H1 (cell line): ENCODE measurements at regions not wholly inside any gene's neighbourhood (a gene's known extent, or its start where the extent isn't known, plus 50 kb on each side); places are given as distances from the start of the nearest gene placed in this dataset.

Experiments
- CEBPB ChIP-seq: IDR thresholded peaks from 2 replicates; pipeline ENCODE4 v1.6.1; 2012; ENCODE audit warnings: low read depth, low read length
- CREB1 ChIP-seq: IDR thresholded peaks from 2 replicates; pipeline ENCODE4 v1.6.1; 2012; ENCODE audit warnings: inconsistent platforms
- E2F6 ChIP-seq: IDR thresholded peaks from 2 replicates; pipeline ENCODE4 v1.6.1; 2012; ENCODE audit warnings: inconsistent platforms
- EP300 ChIP-seq, 2 experiments: IDR thresholded peaks; 1 replicate in 1 of 2; 2 replicates in 1 of 2; pipeline ENCODE4 v1.6.1; 2011 to 2012; ENCODE audit warnings: low read depth in 2 of 2, low read length in 2 of 2, mild to moderate bottlenecking in 2 of 2, borderline replicate concordance in 1 of 2, inconsistent platforms in 1 of 2, moderate library complexity in 1 of 2
- KDM5A ChIP-seq: fragments of 200-600 bp; IDR thresholded peaks from 2 replicates; pipeline ENCODE4 v1.7.1; 2012; ENCODE audit warnings: mild to moderate bottlenecking, low read length, inconsistent platforms, mixed read lengths
- POLR2A ChIP-seq, 2 experiments: IDR thresholded peaks; 1 replicate in 1 of 2; 2 replicates in 1 of 2; pipeline ENCODE4 v1.6.1; 2011; ENCODE audit warnings: low read depth in 2 of 2, low read length in 2 of 2, mild to moderate bottlenecking in 2 of 2; ENCODE audit errors: control extremely low read depth in 1 of 2
- TAF1 ChIP-seq: IDR thresholded peaks from 2 replicates; pipeline ENCODE4 v1.6.1; 2011; ENCODE audit warnings: mild to moderate bottlenecking, low read depth, low read length
- YY1 ChIP-seq: IDR thresholded peaks from 2 replicates; pipeline ENCODE4 v1.6.1; 2011; ENCODE audit warnings: low read depth, mild to moderate bottlenecking, low read length
- ZNF274 ChIP-seq: IDR thresholded peaks from 2 replicates; pipeline ENCODE4 v1.7.0; 2012; ENCODE audit warnings: low read length, borderline replicate concordance; ENCODE audit errors: extremely low read depth
- TF ChIP-seq, protein P1 (sequence below), 3 experiments: IDR thresholded peaks; 1 replicate in 2 of 3; 2 replicates in 1 of 3; pipeline versions ENCODE4 v1.5.1 to v1.6.1; 2011; ENCODE audit warnings: low read length in 3 of 3, mild to moderate bottlenecking in 3 of 3, inconsistent platforms in 2 of 3, low read depth in 1 of 3, moderate library complexity in 1 of 3; ENCODE audit not compliant: insufficient read depth in 1 of 3; ENCODE audit errors: control extremely low read depth in 1 of 3
- TF ChIP-seq, protein P2 (sequence below): IDR thresholded peaks from 2 replicates; pipeline ENCODE4 v1.6.1; 2012; ENCODE audit warnings: inconsistent platforms
- TF ChIP-seq, protein P3 (sequence below): IDR thresholded peaks from 2 replicates; pipeline ENCODE4 v1.6.1; 2011; ENCODE audit warnings: low read length, improper control_type of control experiment

GRCh38 chr21:15227919-15228318 lies 163.1 kb upstream of the NRIP1 start:
- TF ChIP-seq TAF1 (no peak), EP300 (IDR thresholded peaks at IDR 0.05; ENCODE audit: borderline replicate concordance in 1 of 2, low read depth in 2 of 2, low read length in 2 of 2) (no peak), CREB1 (no peak), YY1 (no peak), KDM5A (no peak), CEBPB (no peak), ZNF274 (no peak), POLR2A (IDR thresholded peaks at IDR 0.05; ENCODE audit: control extremely low read depth in 1 of 2, low read depth in 2 of 2, low read length in 2 of 2) (no peak), E2F6 (no peak)
- TF ChIP-seq, protein P1, sequence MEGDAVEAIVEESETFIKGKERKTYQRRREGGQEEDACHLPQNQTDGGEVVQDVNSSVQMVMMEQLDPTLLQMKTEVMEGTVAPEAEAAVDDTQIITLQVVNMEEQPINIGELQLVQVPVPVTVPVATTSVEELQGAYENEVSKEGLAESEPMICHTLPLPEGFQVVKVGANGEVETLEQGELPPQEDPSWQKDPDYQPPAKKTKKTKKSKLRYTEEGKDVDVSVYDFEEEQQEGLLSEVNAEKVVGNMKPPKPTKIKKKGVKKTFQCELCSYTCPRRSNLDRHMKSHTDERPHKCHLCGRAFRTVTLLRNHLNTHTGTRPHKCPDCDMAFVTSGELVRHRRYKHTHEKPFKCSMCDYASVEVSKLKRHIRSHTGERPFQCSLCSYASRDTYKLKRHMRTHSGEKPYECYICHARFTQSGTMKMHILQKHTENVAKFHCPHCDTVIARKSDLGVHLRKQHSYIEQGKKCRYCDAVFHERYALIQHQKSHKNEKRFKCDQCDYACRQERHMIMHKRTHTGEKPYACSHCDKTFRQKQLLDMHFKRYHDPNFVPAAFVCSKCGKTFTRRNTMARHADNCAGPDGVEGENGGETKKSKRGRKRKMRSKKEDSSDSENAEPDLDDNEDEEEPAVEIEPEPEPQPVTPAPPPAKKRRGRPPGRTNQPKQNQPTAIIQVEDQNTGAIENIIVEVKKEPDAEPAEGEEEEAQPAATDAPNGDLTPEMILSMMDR (IDR thresholded peaks at IDR 0.05; ENCODE audit: control extremely low read depth in 1 of 3, insufficient read depth in 1 of 3, low read depth in 1 of 3, low read length in 3 of 3): no peak
- TF ChIP-seq, protein P2, sequence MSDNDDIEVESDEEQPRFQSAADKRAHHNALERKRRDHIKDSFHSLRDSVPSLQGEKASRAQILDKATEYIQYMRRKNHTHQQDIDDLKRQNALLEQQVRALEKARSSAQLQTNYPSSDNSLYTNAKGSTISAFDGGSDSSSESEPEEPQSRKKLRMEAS: no peak
- TF ChIP-seq, protein P3, sequence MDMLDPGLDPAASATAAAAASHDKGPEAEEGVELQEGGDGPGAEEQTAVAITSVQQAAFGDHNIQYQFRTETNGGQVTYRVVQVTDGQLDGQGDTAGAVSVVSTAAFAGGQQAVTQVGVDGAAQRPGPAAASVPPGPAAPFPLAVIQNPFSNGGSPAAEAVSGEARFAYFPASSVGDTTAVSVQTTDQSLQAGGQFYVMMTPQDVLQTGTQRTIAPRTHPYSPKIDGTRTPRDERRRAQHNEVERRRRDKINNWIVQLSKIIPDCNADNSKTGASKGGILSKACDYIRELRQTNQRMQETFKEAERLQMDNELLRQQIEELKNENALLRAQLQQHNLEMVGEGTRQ: no peak
